Hepatocyte (in vitro differentiated cells): ENCODE measurements at regions not wholly inside any gene's neighbourhood (a gene's known extent, or its start where the extent isn't known, plus 50 kb on each side); places are given as distances from the start of the nearest gene placed in this dataset.
"Not testable (repeated sequence)": the region's sequence is repeated elsewhere in the genome, so short reads cannot be mapped to it uniquely, and the experiment has no call there.

Experiments
- CTCF ChIP-seq: fragments of 200-600 bp; sonication (generic); IDR thresholded peaks from 2 replicates; pipeline ENCODE4 v1.5.1; 2016; ENCODE audit warnings: antibody characterized with exemption, mild to moderate bottlenecking; ENCODE audit not compliant: poor library complexity
- EZH2 ChIP-seq: fragments of 200-600 bp; sonication (generic); IDR thresholded peaks from 2 replicates; pipeline ENCODE4 v1.6.1; 2016; ENCODE audit warnings: antibody characterized with exemption, mild to moderate bottlenecking, borderline replicate concordance

GRCh38 chr4:1544435-1544834 lies 138.2 kb upstream of the NKX1-1 start:
- not testable (repeated sequence) for TF ChIP-seq EZH2, CTCF
